IPS DF 4.7 (cell line): ENCODE measurements at regions not wholly inside any gene's neighbourhood (a gene's known extent, or its start where the extent isn't known, plus 50 kb on each side); places are given as distances from the start of the nearest gene placed in this dataset.

Experiments used
- DNase-seq: peaks from one replicate; pipeline ENCODE4 v3.0.0-alpha.2; 2013; ENCODE audit warnings: low spot score; ENCODE audit errors: extremely low read depth

DNA sequence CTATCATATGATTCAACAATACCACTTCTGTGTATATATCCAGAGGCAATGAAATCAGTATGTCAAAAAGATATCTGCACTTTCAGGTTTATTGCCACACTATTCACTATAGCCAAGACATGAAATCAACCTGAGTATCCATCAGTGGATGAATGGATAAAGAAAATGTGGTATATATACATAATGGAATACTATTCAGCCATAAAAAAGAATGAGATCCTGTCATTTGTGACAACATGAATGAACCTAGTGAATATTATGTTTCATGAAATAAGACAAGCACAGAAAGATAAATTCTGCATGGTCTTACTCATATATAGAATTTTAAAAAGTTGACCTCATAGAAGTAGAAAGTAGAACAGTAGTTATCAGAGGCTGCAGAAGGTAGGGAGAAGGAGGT, 281.1 kb downstream of the BAMBI start:
- DNase-seq, result no peak

DNA sequence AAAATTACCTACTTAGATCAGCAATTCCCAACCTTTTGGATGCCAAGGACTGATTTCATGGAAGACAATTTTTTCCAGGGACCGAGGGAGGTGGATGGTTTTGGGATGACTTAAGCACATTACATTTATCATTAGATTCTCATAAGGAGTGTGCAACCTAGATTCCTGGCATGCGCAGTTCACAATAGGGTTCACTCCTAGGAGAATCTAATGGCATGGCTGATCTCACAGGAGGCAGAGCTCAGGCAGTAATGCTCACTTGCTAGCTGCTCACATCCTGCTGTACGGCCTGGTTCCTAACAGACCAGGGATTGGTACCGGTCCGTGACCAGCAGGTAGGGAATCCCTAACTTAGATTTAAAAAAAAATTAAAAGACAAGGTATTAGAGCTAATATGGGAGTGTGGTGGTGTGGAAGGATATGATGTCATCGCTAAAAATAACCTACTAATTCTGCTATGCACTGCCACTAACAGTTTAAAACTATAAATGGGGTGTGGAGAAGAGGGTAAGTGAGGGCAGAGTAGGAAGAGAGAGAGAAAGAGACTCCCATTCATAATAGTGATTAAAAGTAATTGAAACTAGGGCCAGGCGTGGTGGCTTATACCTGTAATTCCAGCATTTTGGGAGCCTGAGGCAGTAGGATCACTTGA, 282.7 kb downstream of the BAMBI start:
- no peak for DNase-seq

DNA sequence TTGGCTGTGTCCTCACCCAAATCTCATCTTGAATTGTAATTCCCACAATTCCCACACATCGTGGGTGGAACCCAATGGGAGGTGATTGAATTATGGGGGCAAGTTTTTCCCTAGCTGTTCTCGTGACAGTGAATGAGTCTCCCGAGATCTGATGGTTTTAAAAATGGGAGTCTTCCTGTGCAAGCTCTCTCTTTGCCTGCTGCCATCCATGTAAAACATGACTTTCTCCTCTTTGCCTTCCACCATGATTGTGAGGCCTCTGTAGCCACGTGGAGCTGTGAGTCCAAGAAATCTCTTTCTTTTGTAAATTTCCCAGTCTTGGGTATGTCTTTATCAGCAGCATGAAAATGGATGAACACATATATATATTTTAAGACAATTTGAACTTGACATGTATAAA, 285.4 kb downstream of the BAMBI start:
- no peak for DNase-seq

DNA sequence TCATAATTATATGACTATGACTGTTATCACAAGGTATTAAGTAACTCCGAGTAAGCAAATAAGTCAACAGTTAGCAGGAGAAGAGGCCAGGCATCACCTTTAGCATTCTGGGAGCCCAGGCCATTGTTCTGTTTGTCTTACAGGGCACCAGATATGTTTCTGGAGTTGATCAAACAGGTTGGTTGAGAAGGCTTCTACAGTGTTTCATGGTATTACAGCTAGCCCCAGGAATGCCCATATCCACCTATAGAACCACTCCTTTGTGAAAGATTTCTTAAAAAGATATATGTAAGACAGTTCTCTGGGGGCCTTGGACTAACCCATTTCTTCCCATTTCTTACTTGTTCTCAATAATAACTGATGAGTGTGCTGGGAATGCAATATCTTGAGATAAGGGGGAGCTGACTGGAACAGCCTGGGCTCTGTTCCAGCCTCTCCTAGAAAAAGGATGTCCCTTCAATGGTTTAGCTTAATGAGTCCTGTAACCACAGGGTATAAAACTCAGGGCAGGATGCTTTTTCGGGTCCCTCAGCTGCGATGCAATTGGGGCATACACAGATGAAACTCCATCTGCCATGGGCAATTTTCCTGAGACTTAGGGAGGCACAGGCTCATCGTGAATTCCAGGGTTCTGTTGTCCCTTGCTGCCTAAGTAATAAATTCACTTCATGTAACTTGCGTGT, 286.4 kb downstream of the BAMBI start:
- DNase-seq, result no peak

DNA sequence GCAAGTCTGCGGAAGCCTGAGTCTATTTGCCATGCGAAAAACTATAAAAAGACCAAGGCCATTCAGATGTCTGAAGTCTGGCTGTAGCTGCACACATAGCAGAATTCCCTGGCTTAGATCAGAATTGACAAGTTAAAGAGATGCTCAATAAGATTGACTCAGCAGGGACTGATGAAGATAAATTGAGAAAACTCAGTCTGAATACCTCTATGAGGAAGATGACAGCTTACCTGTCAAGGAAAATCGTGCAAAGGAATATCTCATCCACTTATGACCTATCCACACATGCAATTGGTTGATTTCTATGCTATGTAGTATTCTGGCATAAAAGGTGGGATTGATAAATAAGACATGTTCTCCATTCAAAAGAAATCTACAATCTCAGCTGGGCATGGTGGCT, 288.6 kb downstream of the BAMBI start:
- DNase-seq, result no peak

DNA sequence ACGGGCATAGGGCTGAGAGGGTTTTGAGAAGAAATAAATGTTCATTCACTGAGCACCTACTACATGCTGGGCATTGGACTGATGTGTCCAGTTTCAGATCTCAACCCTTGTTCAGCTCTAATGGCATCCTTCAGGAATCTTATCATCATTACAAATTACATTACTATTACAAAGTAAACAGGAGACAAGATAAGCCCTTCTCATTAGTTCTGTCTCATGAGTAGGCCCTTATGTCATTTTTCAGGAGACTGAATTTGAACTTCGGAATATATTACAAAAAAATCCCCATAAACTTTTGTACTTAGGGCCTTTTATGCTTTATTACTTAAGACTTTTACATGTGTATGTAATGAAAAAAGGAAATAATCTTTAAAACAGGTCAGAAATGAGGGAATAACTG, 289.7 kb downstream of the BAMBI start:
- no peak for DNase-seq

DNA sequence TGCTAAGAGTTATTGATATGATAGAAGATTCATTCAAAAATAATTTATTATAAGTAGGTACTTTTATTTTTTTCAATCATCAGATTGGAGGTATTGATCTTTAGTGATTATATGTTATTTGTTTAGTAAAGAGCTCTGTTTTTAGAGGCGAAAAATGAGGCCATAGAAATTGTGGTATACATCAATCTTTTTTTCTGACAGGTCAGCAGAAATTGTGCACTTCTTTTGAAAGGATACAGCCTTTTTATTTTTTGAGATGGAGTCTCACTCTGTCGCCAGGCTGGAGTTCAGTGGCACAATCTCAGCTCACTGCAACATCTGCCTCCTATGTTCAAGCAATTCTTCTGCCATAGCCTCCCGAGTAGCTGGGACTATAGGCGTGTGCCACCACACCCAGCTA, 292.1 kb downstream of the BAMBI start:
- no peak for DNase-seq

DNA sequence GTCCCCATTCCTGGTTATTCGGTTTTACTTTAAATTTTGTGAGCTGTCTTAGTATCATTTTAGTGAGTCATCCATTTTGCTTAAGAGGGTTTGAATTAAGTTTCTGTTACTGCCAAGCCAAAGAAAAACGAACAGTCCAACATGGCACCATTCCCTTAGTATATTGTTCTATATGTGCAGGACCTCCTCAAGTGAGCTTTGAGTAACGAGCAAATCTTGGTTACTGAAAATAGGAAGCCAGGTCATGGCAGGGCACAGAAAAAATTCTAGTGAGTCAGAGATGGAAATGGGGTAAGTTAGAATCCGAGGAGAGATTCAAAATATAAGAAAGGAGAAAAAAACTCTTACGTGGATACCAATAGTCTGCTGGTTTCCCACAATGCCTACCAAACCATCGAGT, 292.9 kb downstream of the BAMBI start:
- no peak for DNase-seq

DNA sequence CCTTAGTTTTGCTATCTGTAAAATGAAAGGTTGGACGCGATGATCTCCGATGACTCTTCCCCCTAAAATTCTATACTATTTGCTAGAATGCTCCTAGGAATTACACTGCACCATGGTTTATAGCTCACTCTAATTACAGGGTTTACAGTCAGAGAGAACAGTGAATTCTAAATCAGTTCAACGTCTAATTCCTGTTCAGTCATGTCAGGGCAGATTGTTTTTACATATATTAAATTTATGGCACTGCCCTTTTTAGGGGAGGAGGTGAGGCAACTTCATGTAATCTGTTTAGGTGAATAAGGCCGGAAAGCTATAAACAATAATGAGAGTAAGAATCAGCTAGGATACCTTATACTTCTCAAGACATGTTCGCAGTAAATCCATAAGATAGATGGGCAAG, 293.9 kb downstream of the BAMBI start:
- DNase-seq, result no peak

DNA sequence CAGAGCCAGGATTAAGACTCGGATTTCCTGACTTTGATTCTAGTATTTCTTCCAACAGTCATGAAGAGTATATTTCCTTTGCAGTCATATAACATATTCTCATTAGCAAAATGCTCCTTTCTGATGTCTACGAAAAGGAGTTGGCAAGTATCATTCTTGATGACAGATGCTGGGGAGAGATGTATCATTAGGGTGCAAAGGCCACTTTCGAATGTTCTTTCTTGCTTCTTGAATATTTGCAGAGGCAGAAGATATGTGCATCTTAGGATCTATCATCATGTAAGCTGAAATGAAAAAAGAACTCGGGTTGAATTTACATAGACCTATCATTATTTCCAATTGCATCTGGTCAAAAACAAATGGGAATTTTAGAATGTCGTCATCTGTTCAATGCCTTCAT, 294.4 kb downstream of the BAMBI start:
- DNase-seq, result no peak

DNA sequence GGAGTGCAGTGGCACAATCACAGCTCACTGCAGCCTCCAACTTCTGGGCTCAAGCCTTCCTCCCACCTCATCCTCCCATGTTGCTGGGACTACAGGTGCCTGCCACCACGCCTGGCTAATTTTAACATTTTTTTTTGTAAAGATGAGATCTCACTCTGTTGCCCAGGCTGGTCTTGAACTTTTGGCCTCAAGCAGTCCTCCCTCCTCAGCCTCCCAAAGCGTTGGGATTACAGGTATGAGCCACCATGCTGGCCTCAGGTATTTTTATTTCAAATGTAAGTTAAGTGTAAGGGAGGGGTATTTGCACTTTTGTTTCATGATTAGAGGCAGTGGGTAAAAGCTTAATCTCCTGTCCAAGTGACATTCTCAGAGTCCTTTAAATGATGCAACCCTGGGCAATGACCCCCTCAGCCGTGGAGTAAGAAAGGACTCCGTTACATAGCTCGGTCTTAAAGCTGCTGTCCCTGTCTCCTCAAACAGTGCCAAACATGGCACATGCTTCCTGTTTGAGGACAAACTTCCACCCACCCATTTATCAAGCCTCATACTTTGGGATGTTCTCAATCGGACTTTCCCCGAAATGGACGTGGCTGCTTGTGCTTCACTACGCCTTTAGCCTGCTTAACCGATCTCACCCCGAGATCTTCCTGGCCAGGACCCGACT, 296.1 kb downstream of the BAMBI start:
- no peak for DNase-seq

DNA sequence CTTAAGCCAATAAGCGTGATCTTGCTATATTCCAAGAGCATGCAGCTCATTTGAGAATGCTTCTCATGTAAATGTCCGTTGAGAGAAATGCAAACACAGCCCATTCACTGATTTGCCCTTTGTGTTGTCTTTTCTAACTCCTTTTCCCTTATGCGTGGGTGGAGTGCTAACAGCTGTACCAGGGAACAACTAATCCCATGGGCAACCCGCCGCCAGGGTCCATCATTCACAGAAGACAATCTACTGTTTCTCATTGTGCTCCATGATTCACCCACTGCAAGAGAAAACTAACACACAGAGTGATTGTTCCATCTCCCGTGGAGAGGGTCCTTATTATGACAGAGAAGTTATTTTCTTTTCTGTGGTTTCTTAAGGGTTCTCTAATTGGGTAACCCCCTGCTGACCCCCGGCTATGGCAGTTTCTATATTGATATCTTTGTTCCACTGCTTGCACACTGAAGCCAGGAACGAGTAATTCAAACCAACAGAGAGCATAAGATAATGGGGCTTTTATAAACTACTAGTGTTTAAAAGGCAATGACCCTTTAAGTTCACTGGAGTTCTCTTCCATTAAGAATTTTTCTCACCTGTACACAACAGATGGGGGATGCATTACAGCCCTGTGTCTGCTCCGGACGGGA, 298.7 kb downstream of the BAMBI start:
- no peak for DNase-seq

DNA sequence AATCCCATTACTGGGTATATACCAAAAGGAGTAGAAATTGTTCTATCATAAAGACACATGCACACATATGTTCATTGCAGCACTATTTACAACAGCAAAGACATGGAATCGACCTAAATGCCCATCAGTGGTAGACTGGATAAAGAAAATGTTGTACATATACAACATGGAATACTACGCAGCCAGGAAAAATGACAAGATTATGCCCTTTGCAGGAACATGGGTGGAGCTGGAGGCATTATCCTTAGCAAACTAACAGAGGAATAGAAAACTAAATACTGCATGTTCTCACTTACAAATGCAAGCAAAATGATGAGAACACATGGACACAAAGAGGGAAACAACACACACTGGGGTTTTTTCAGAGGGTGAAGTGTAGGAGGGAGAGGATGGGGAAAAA, 300.2 kb downstream of the BAMBI start:
- no peak for DNase-seq

DNA sequence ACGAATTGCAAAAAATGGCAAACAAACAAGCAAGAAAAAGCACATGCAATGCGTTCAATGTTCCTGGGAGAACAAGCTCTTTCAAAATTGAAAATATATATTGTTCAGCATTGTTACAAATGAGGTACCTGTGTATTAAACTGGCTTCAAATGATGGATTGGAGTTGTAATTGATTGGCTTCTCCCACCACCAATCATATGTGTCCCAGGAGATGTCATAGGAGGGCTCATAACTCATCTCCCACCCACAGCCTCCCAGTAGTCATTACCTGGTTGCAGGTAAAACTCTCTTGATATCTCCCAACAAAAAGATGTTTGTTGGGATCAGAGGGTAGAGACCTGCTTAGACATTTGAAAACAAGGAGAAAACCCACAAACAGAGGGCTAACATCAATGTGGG, 302.9 kb downstream of the BAMBI start:
- no peak for DNase-seq

DNA sequence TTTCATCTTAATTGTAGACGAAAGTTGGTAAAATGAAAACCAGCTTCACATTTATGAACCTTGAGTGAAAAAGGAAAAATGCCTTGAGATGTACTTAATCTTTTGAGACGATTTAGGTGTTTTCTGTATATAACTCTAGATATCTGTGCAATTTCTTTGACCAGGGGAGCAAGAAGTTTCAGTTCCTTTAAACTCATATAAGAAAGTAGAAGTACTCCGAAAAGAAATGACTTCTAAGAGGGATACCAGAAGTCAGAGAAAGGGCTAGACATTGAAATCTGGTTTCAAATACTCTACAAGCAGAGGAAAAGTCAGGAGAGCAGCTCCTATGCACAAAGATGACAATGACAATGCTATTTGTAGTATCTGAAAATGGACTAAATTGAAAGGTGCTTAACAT, 303.7 kb downstream of the BAMBI start:
- DNase-seq, result no peak

DNA sequence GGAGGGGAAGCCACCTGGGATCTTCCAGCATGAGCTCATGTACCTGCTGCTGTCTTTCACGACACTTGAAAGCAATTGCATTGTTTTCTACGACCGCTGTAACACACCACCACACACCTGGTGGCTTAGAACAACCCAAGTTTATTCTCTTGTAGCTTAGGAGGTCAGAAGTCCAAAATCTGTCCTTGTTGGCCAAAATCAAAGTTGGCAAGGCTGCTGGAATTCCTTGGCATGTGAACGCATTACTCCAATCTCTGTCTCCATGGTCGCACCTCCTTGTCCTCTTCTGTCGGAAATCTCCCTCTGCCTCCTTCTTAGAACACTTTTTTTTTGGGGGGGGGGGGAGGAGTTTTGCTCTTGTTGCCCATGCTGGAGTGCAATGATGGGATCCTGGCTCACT, 305.7 kb downstream of the BAMBI start:
- DNase-seq, result no peak

DNA sequence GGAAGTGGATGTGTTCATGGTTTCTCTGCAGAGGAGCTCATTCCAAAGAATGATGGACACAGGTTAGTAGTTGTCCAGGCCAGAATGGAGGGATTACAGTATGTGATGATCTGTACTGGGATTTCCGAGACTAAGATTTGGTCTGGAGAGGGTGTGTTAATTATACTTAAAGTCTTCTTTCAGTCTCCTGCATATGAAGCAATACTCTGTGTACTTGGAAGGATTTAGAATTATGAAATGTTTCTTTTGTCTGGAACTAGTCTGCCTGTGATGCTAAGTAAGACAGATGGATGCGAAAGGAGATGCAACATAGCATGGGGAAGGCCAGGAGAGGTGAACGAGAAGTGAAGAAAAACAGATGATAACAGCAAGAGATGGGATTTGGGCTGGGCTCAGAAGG, 305.1 kb upstream of the LYZL1 start:
- DNase-seq, result no peak

DNA sequence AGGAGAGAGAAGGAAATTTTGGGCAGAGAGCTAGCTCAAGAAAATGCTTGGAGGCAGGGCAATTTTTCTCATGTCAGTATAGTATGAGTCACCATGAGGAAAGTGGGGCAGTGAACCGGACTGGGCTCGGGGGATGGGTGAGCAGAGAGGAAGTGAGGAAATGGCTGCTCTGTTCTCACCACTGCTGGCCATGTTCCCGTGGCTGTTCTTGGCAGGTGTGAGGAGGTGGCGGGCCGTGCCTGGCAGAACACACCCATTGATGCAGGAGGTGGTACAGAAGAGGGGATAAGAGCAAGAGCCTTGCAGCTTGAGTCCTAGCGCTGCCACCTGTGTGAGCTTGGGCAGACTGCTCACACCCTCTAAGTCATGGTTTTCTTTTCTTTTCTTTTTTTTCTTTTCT, 304.4 kb upstream of the LYZL1 start:
- DNase-seq, result no peak

DNA sequence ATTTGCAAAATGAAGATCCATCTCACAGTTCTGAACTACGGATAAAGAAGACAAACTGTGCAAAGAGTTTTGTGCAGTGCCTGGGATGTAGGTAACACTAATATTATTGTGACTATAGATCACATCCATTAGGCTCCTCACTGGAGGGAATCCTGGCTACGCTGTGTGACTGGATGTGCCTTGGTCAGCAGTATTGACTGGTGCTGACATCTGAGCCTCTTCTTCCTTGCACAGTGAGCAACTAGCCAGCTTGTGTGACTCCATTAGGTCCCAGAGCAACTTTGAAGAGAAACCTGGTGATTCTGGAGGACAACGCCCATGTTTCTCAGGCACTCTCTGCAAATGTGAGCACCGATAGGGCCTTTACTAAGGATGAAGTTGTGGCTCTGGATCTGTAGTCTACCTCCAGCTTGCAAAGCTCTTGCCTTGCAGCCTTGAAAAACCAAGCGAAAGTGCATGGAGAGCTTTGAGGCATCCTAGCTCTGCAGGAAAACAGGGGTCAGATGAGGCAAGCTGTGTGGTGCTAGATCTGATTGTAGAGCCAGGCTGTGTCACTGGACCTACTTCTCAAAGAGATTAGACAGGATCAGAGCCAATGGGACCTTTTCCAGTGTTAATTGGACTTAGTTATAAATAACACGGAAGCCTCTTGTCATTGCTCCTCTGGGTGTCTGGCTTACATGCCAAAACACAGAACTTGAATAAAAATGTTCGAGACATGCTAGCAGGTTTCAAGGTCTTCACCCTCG, 303.6 kb upstream of the LYZL1 start:
- DNase-seq, result no peak

DNA sequence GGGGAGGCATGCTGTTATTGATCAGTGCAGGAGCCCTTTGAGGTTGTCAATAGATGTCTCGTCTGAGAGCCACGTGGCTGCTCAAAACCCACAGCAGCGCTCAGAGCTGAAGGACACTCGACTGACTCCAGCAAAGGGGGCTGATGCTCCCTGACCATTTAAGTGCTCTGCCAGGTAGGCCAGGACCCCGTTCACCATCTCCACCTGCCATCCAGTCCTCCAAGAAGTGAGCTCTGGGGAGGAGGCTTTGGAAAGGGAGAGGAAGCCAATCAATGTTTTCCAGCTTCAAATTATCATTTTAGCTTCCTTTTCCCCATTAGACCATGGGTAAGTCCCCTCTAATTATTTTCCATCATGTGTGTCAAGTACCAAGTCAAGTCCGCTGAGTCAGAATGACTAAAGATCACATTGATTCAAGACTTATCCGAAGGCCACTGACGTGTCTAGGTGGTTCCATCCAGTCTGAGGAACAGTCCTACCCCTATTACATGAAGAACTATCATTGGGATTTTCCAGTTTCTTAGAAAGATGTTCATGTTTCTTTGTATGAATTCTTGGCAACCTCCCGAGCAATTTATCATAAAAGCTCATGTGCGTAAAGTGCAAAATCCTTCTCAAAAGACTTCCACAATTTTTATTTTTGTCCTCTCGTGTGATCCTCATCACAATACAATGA, 302.6 kb upstream of the LYZL1 start:
- DNase-seq, result no peak

DNA sequence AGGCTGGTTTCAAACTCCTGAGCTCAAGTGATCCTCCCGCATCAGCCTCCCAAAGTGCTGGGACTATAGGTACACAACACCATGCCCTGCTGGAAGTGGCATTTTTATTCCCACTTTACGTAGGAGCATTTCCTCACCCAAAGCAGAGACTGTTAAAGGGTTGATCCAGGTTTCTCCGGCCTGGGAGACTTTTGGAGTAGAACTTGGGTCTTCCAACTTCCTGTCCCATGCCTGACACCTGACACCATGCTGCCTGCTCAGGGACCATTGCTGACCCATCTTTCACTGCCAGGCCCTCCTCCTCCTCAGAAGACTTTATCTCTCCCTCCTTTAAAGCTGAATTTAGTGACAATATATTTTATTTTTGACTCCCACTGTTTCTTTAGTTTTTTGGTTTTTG, 302.0 kb upstream of the LYZL1 start:
- DNase-seq, result no peak
